Glomerular endothelial cell (primary cell): ENCODE measurements at regions not wholly inside any gene's neighbourhood (a gene's known extent, or its start where the extent isn't known, plus 50 kb on each side); places are given as distances from the start of the nearest gene placed in this dataset.

Experiments used
- DNase-seq: peaks from one replicate; pipeline ENCODE4 v3.0.0-alpha.2; 2011; ENCODE audit warnings: low read depth, low spot score; ENCODE audit errors: extremely low read depth

- no peak for DNase-seq
These were observed 196.3 kb downstream of the SNX10 start for GRCh38 chr7:26487780-26488515.

GRCh38 chr7:26489391-26489790 lies 197.7 kb downstream of the SNX10 start:
- no peak for DNase-seq

DNA sequence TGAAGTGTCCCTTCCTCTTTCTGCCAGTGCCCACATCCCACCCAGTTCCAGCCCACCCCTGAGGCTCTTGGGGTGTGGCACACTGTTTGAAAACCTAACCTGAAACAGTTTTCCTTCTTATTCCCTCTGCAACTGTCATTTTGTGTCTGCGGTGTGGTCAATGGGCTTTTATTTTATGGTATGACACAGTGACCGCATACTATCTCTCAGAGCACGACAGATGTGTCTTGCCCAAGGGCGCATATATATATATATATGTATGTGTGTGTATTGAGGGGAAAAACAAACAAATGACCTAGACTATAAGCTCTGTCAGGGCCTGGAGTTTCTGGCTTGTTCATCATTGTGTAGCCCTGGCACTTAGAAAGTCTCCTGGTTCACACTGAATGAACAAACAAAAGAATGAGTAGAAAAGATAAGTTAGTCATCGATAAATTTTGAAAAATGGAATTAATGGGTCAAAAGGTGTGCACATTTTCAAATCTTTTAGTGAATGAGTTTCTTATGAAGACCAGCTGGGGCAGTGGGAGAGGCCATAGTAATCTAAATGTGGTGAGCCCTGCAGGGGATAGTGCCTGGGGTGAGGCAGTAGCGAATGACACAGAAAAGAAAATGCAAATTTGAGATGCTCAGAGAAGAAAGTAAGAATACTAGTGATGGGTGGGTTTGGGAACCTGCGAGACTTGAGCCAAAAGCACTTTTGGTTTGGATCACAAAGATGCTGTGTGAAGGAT lies 198.4 kb downstream of the SNX10 start:
- DNase-seq: no peak

DNA sequence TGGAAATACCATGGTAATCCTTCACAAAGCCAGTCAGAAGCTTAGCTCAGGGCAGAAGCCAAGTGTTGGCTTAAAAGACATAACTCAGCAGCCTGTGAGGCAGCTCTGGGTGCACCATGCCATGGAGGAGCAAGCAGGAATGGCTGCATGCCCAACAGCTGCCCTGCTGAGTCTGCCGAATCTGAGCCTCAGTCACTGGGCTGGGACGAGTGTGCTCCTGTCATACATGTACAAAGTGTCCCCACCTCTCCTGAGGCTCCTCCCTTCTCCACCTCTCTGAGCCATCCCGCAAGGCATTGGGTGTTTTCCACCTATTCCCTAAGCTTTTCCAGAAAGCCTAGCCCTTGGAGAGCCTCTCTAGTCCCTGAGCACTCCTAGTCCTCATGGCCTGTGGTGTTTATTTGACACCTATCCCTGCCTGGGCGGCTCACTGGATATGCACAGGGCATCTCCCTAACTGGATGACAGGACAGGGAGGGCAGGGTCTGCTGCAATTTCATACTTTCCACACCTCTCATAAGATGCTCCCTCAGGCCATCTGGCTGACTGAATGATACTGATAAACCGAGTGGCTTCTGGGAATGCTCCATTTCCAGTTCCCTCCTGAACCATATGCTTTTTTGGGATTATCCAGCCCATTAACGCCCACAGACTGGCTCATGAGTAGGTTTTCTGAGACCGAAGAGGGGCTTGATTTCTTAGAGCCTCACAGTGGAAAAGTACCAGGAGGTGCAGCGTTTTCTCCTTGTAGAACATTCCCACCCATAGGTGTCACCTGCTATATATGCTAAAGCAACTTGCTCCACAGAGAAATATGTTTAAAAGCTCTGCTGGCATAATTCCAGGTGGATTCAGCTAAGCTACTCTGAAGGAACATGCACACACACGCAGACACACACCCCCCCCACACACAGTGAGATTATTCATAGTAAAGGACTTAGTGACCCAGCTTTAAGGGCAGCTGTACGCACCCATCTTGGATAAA lies 199.3 kb downstream of the SNX10 start:
- DNase-seq: no peak

DNA sequence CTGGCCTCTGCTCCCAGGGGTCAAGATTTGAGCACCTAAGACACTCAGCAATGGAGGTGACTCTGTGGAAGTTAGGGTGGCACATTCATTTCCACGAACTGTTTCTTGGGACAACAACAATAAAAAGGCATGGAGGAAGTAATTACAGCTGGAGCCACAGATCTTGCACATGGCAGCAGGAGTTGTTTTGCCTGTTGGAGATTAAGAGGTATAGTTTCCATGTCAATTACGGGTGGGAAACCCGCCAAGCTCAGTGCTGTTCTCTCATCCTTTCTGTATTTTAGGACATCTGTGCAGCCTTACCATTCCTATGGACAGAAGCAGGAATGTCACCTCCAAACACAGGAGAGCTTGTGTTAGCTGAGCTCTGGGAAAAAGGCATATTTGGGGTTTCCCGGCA lies 201.2 kb downstream of the SNX10 start:
- DNase-seq: no peak

GRCh38 chr7:26493737-26494428 lies 202.2 kb downstream of the SNX10 start:
- DNase-seq: no peak

DNA sequence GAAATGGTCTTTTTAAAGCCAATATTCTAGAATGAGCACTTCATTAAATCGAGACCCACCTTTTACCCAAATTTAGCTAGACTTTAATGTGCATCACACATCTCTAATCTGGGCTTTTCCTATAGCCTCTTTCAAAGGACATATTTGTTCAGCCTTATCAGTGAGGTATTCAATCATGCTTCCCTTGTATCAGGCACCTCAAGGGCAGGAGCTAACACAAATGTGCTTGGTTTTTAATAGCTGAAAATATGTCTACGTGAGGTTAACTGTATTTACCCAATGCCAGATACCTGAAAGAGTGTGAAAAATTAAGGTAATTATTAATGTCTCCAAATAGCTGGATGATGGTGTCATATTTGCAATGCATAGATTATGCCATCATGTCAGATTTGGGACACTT lies 203.9 kb downstream of the SNX10 start:
- DNase-seq: no peak

DNA sequence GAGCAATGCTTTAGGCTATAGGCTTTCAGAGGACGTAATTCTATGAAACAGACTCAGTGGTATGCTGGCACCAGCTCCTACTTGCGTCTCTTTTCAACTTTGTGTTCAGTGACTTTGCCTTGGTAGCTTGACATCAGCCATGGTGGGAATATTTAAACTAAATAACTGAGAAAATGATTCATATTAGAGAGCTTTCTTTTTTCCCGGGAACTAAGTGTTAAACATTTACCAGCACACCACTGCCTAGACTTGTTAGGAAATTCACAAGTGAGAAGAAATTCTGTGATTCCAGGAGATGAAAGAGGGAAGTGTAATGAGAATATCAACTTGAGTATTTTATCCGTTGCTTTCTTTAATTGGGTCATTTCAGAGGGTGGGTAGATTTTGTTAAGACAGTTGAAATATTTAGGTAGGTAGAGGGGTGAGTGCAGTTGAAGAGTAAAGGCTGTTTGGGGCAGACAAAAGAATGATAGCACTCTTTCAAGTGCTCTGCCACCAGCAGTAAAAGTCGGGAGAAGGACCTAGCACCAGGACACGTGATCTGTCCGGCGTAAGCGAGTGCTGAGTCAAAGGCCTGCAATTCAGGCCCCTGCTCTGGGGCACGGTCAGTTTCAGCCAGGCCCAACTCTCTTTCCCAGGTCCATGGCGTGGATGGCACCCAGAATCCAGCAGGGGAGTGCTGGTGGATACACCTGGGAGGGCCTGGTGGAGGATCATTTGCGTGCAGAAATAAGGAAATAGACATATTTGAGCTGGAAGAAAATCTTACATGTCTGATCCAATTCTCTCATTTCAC lies 206.3 kb downstream of the SNX10 start:
- no peak for DNase-seq

- DNase-seq: no peak
These were observed 207.7 kb downstream of the SNX10 start for GRCh38 chr7:26499315-26499897.

GRCh38 chr7:26500749-26501352 lies 209.2 kb downstream of the SNX10 start:
- DNase-seq: peak; percentile 51

DNA sequence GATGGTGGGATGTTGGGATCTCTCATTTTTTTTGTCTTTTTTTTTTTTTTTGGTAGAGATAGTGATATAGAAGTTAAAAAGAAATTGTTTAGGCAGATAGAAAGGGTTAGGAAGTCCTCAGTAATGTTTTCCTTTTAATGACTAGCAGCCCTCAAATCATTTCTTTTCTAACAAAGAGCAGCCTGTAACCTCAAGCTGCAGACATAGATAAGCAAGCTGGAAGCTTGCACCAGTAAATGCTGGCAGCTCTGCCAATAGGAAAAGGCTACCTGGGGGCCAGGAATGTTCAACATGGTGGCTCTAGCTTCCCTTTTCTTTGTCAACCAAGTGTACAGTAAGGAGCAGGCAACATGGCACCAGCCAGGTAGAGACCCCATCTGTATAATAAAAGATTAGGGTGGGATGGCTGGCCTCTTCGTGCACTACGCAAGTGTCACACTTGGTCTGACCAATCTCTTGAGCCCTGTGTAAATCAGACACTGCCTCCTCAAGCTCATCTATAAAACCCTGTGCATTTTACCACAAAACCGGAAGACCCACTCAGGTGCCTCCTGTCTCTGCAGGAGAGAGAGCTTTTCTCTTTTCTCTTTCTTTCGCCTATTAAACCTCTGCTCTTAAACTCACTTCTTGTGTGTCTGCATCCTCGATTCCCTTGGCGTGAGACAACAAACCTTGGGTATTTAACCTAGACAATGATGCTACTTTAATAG lies 212.9 kb downstream of the SNX10 start:
- DNase-seq: no peak

GRCh38 chr7:26506196-26506595 lies 214.5 kb downstream of the SNX10 start:
- DNase-seq: no peak

- DNase-seq: no peak
These were observed 215.7 kb downstream of the SNX10 start for GRCh38 chr7:26507108-26507987.

GRCh38 chr7:26508481-26508880 lies 216.8 kb downstream of the SNX10 start:
- DNase-seq: no peak

DNA sequence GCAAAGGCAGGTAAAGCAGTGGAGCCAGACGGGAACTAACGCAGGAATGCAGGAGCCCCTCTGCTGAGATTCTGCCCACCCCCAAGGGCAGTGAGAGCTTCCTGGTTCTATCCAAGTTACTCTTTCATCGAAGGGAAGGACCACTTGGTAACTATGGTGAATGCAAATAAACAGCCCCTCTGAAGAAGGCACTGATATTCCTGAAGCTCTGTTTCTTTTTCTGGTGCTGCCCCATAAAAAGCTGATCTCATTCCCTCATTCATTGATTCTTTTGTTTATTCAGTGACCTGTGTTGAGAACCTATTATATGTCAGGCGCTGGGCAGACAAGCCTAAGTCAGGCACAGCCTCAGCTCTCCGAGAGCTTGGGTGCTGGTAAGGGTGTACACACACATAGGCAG lies 217.3 kb downstream of the SNX10 start:
- DNase-seq: no peak

DNA sequence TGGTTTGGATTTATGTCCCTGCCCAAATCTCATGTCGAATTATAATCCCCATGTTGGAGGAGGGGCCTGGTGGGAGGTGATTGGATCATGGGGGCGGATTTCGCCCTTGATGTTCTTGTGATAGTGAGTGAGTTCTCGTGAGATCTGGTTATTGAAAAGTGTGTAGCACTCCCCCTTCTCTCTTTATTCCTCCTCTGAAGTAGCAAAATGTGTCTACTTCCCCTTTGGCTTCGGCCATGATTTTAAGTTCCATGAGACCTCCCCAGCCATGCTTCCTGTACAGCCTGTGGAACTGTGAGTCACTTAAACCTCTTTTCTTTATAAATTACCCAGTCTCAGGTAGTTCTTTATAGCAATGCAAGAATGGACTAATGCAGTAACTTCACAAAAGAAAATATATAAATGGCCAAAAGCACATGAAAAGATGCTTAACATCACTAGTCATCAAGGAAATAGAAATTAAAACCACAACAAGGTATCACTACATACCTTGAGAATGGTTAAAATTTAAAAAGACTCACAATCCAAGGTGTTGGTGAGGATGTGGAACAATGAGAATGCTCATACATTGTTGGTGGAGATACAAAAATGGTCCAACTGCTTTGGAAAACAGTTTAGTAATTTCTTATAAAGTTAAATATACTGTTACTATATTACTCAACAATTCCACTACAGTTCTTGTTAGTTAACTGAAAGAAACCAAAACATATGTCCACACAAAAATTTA lies 218.7 kb downstream of the SNX10 start:
- no peak for DNase-seq

GRCh38 chr7:26511866-26512265 lies 220.2 kb downstream of the SNX10 start:
- no peak for DNase-seq
